Testis (tissue), 2 donors: ENCODE measurements at regions not wholly inside any gene's neighbourhood (a gene's known extent, or its start where the extent isn't known, plus 50 kb on each side); places are given as distances from the start of the nearest gene placed in this dataset.
"Not testable (repeated sequence)": the region's sequence is repeated elsewhere in the genome, so short reads cannot be mapped to it uniquely, and the experiment has no call there.

Source experiments
- CTCF ChIP-seq, 3 experiments: fragments of 450-650 bp in 2 of 3; fragments of 200-600 bp in 1 of 3; sonication (generic) in 1 of 3; IDR thresholded peaks; one replicate each; pipeline ENCODE4 v1.5.1; 2016 to 2019; ENCODE audit warnings: antibody characterized with exemption in 3 of 3, mild to moderate bottlenecking in 2 of 3, moderate library complexity in 1 of 3
- POLR2A ChIP-seq: fragments of 450-650 bp; IDR thresholded peaks from one replicate; pipeline ENCODE4 v1.6.1; 2017; ENCODE audit warnings: antibody characterized with exemption, mild to moderate bottlenecking, moderate library complexity

- not testable (repeated sequence) for TF ChIP-seq CTCF (IDR thresholded peaks at IDR 0.05); POLR2A
Observed at GRCh38 chr1:30524025-30524555, 199.3 kb downstream of the MATN1 start.
